Anterior cingulate cortex (tissue), 58 donors: ENCODE measurements at regions not wholly inside any gene's neighbourhood (a gene's known extent, or its start where the extent isn't known, plus 50 kb on each side); places are given as distances from the start of the nearest gene placed in this dataset.
A peak's percentile ranks its signal among the peaks of the same experiment; 100 is the strongest.
"Not testable (repeated sequence)": the region's sequence is repeated elsewhere in the genome, so short reads cannot be mapped to it uniquely, and the experiment has no call there.

Experiments
- DNase-seq, 58 donors: peaks; one replicate each; lab custom pipeline; 2025; lab: John Stamatoyannopoulos, UW

DNA sequence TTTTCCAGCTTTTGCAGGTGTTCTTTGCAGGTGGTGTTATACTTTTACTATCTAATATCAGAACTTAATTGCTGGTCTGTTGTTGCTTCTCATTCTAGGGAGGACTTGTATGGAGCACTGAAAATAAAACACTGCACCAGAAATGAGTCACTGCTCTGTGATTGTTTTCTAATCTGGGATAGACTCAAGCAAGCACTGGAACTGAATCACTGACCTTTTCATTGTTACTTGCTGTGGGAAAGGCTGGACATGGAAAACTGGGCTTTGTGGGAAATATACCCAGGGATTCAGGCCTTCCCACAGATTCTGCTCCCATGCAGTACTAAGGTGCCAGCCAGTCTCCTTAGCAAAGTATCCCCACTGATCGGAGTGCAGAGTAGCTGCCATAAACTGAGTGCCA lies 470.0 kb upstream of the GCFC2 start:
- DNase-seq = no peak

DNA sequence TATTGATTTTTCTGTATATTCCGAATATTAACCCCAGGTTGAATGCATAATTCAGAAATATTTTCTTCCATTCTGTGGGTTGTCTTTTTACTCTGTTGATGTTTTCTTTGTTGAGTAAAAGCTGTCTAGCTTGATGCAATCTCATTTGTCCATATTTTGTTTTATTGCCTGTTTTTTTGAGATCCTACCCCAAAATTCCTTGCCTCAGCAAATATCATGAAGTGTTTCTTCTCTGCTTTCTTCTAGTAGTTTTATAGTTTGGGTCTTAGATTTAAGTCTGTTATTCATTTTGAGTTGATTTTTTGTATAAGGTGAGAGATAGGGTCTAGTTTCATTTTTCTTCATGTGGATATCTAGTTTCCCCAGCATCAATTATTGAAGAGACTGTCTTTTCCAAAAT lies 467.9 kb upstream of the GCFC2 start:
- no peak for DNase-seq

DNA sequence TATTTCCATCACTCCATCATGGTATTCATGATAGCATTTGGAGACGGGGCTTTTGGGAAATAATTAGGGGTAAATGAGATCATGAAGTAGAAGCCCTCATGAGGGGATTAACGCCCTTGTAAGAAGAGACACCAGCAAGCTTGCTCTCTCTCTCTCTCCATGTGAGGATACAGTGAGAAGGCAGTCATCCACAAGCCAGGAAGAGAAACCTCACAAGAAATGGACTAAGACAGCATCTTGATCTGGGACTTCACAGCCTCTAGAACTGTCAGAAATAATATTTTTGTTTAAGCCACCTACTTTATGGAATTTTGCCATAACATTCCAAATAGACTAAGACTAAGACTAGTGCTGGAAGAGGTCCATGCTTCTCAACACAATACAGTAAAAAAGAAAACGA lies 464.6 kb upstream of the GCFC2 start:
- DNase-seq = no peak

DNA sequence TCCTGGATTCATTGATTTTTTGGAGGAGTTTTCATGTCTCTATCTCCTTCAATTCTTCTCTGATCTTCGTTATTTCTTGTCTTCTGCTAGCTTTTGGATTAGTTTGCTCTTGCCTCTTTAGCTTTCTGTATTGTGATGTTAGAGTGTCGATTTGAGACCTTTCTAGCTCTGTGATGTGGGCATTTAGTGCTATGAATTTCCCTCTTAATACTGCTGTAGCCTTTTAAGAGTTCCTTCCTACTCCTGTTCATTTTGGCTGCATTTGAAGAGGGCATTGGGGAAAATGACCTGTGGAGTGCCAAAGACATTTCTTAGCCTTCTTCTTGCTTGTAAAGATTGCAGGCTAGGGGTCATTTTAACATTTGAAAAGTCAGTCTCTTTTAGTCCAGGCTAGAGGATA lies 463.8 kb upstream of the GCFC2 start:
- no peak for DNase-seq

- DNase-seq = not testable (repeated sequence)
These were observed 462.5 kb upstream of the GCFC2 start for GRCh38 chr2:76173206-76173605.

- not testable (repeated sequence) for DNase-seq
These were observed 461.5 kb upstream of the GCFC2 start for GRCh38 chr2:76172154-76172595.

DNA sequence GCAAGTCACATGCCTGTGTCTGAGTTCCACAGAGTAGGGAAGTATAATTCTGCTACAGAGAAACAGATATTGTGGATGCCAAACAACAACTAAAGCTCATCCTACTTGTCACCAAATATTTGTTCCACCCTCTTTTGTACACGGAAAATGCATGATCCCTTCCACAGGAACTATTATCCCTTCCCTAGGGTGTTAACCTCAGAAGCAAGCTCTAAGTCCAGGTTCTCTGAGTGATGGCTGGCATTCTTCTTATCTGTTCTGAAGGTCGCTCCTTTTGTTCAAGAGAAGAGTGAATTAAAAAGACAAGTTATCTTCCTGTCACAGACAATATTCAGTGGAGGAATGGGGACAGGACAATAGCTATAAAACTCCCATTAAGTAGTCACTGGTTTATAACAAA lies 460.1 kb upstream of the GCFC2 start:
- DNase-seq = no peak

- DNase-seq = no peak
These were observed 459.3 kb upstream of the GCFC2 start for GRCh38 chr2:76170009-76170384.

DNA sequence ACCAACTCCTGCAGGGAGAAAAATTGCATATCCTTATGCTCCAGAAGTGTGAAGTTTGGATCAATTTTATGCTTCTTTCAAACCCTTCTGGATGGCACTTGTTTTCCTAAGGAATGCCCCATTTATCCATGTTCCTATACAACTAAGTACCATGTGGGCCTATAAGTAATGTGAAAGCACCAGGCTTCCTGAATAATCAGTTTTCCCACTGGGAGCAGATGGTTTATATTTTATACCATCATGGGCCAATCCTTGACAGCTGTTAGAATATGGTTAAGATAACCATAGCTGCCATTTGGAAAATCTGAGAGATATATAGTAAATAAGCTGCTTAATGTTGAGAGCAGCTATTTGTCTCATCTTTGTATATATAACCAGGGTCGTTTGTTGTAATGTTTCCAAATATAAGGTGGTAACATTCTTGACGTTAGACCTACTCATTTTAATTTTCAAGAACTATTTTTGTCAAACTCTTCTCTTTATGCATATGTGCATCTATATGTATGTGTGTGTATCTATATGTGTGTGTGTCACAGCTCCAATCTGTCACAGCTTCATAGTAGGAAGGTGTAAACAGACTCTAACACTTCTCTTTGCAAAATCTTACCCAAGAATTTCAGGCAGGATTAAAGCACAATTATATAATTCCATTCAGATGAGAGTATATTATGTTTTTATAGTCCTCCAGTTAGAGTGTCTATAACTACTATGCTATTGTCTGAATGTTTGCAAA lies 458.7 kb upstream of the GCFC2 start:
- peak in 1 of 58 donors; percentile 28 for DNase-seq

DNA sequence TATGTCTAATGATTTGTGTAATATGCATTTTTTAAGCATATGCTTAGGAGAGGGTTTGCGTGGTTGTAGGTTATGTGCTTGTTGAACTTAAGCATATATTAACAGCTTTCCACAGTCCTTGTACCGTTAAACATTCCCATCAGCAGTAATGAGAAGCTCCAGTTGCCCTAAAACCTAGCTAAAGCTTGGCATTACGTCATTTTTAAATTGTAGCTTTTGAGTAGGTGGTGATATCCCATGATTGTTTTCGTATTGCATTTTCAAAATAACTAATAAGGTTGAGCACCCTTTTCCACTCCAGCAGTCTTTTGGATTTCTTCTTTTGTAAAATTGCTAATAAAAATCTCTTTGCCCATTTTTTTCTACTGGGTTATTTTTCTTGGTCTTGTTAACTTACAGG lies 453.1 kb upstream of the GCFC2 start:
- no peak for DNase-seq

DNA sequence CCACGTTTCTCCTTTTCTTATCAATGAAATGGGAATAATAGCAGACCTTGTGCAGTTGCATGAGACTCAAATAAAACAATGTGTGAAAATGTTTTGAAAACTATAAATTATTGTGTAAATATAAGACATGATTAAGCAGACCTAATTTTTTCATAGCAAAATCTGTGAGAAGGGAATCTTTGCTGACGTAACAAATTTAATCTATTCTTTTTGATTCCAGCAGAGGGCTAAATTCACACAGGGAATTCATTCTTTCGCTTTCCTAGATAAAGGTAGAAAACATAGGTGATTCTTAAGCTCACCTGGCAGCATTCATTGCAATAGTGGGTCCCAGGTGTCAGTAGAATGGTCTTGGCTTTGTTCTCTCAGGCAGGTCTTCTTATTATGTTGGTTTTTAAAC lies 450.0 kb upstream of the GCFC2 start:
- DNase-seq = no peak

GRCh38 chr2:76159042-76159648 lies 448.4 kb upstream of the GCFC2 start:
- DNase-seq = no peak

- DNase-seq = peak in 3 of 58 donors; percentile 21 to 54 (median 22)
These were observed 446.8 kb upstream of the GCFC2 start for GRCh38 chr2:76157531-76157930.

- no peak for DNase-seq
These were observed 444.3 kb upstream of the GCFC2 start for GRCh38 chr2:76154981-76155380.

- DNase-seq = no peak
These were observed 439.1 kb upstream of the GCFC2 start for GRCh38 chr2:76149846-76150245.

DNA sequence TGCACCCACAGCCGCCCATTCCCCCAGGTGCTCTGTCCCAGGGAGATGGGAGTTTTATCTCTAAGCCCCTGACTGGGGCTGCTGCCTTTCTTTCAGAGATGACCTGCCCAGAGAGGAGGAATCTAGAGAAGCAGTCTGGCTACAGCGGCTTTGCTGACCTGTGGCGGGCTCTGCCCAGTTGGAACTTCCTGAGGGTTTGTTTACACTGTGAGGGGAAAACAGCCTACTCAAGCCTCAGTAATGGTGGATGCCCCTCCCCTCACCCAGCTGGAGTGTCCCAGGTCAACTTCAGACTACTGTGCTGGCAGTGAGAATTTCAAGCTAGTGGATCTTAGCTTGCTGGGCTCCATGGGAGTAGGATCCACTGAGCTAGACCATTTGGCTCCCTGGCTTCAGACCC lies 428.6 kb upstream of the GCFC2 start:
- DNase-seq = not testable (repeated sequence)

- no peak for DNase-seq
These were observed 417.9 kb upstream of the GCFC2 start for GRCh38 chr2:76128622-76129021.

DNA sequence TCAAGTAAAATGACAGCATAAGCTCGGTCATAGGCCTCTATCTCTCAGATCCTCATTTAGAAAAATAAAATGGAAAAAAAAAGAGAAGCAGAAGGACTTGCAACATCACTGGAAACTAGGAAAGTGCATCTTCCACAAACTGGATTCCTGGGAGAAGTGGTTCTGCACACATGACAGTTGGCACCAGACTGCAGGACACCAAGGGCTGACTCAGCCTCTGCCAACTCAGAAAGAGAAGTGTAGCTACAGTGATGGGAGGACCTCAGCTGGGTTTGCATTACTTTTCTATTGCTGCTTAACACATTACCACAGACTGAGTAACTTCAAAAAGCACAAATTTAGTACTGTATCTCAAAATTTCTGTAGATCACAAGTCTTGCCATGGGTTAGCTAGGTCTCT lies 409.5 kb upstream of the GCFC2 start:
- peak in 16 of 58 donors; percentile 1 to 60 (median 6) for DNase-seq

- no peak for DNase-seq
These were observed 379.0 kb upstream of the GCFC2 start for GRCh38 chr2:76089683-76090082.

GRCh38 chr2:76083248-76083647 lies 372.5 kb upstream of the GCFC2 start:
- no peak for DNase-seq

DNA sequence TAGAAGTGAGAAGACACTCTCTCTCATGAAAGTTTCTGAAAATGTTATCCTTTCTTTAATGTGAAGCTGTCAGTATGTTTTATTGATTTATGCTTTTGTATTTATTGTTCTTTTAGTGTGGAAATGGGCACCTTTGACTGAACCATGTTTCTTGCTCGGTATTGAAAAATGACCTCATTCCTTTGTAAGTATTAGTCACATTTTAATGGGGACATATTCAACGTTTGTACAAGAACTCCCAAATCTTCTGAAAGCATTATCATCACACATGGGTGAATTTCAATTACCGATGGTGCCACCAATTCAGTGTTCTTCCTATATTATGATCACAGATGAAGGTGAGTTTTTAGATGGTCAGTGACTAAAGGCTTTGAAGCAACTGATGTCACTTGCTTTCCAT lies 371.8 kb upstream of the GCFC2 start:
- no peak for DNase-seq

DNA sequence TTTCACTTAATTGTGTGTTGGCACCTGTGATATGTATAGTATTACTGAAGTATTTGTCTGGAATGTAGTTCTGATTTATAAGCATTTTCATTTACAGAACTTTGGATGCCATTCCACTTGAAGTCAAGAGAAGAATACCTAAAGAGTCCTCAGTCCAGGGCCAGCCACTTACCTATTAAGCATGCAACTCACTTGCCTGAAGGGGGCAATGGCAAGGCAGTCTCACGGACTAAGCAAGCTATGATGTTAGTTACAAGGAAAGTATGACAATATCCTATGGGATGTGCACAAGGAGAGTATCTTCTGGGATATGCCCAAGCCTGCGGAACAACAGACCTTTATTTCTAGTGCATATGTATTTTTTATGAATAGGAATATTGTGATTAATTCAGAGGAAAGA lies 369.4 kb upstream of the GCFC2 start:
- no peak for DNase-seq
